ENCODE measurements at regions not wholly inside any gene's neighbourhood (a gene's known extent, or its start where the extent isn't known, plus 50 kb on each side); places are given as distances from the start of the nearest gene placed in this dataset.

GRCh38 chr12:127046467-127046866 is 1220.5 kb upstream of the TMEM132C start:
- no peak for TF ChIP-seq CTCF (IDR thresholded peaks at IDR 0.05)
- no peak for TF ChIP-seq POLR2A (IDR thresholded peaks at IDR 0.05; ENCODE audit: low read depth)
- no peak for TF ChIP-seq EP300 (IDR thresholded peaks at IDR 0.05)
- no peak for TF ChIP-seq POLR2AphosphoS5 (IDR thresholded peaks at IDR 0.05)
